GM21528 (cell line): ENCODE measurements at regions not wholly inside any gene's neighbourhood (a gene's known extent, or its start where the extent isn't known, plus 50 kb on each side); places are given as distances from the start of the nearest gene placed in this dataset.
"Not testable (repeated sequence)": the region's sequence is repeated elsewhere in the genome, so short reads cannot be mapped to it uniquely, and the experiment has no call there.

Experiments used
- ATAC-seq: cut with Tn5 transposase; IDR thresholded peaks from one replicate; pipeline ENCODE4 v1.9.1; 2021; ENCODE audit warnings: mild to moderate bottlenecking, moderate library complexity; ENCODE audit not compliant: unreplicated experiment, low FRiP score

- ATAC-seq, result no peak
Measured at GRCh38 chr2:234701841-234702240, 205.0 kb upstream of the ARL4C start.

- no peak for ATAC-seq
Measured at GRCh38 chr2:234701421-234701820, 204.5 kb upstream of the ARL4C start.

- no peak for ATAC-seq
Measured at GRCh38 chr2:234699456-234699855, 202.6 kb upstream of the ARL4C start.

GRCh38 chr2:234697300-234697876 is 200.5 kb upstream of the ARL4C start:
- not testable (repeated sequence) for ATAC-seq

- no peak for ATAC-seq
Measured at GRCh38 chr2:234695981-234696380, 199.1 kb upstream of the ARL4C start.

GRCh38 chr2:234694244-234695013 is 197.5 kb upstream of the ARL4C start:
- no peak for ATAC-seq

GRCh38 chr2:234693681-234694190 is 196.9 kb upstream of the ARL4C start:
- not testable (repeated sequence) for ATAC-seq

- not testable (repeated sequence) for ATAC-seq
Measured at GRCh38 chr2:234693191-234693590, 196.3 kb upstream of the ARL4C start.

GRCh38 chr2:234691968-234692955 is 195.4 kb upstream of the ARL4C start:
- ATAC-seq, result no peak

- ATAC-seq, result no peak
Measured at GRCh38 chr2:234691214-234691575, 194.3 kb upstream of the ARL4C start.

GRCh38 chr2:234690569-234691213 is 193.8 kb upstream of the ARL4C start:
- no peak for ATAC-seq

- no peak for ATAC-seq
Measured at GRCh38 chr2:234689911-234690379, 193.1 kb upstream of the ARL4C start.

- ATAC-seq, result no peak
Measured at GRCh38 chr2:234687718-234688475, 191.0 kb upstream of the ARL4C start.

- no peak for ATAC-seq
Measured at GRCh38 chr2:234686088-234686890, 189.4 kb upstream of the ARL4C start.

GRCh38 chr2:234684466-234684865 is 187.6 kb upstream of the ARL4C start:
- ATAC-seq, result no peak

- no peak for ATAC-seq
Measured at GRCh38 chr2:234683950-234684349, 187.1 kb upstream of the ARL4C start.

- no peak for ATAC-seq
Measured at GRCh38 chr2:234682492-234683228, 185.8 kb upstream of the ARL4C start.
